Ovary (tissue), 7 donors: ENCODE measurements at regions not wholly inside any gene's neighbourhood (a gene's known extent, or its start where the extent isn't known, plus 50 kb on each side); places are given as distances from the start of the nearest gene placed in this dataset.

Source experiments
- DNase-seq, 5 donors: peaks; one replicate each; pipeline ENCODE4 v3.0.0-alpha.2; 2019 to 2020
- H3K27ac ChIP-seq, 2 donors: fragments of 200-600 bp; one replicate each; pipeline versions ENCODE4 v1.5.1 to v1.8.0; 2019 to 2022
- H3K27me3 ChIP-seq: fragments of 200-600 bp; one replicate; pipeline ENCODE4 v1.8.0; 2022
- H3K36me3 ChIP-seq: fragments of 200-600 bp; sonication (generic); one replicate; pipeline ENCODE4 v1.5.1; 2019
- H3K4me1 ChIP-seq: one replicate; pipeline ENCODE4 v1.8.1; 2013; ENCODE audit warnings: mild to moderate bottlenecking, moderate library complexity; ENCODE audit not compliant: insufficient read depth
- H3K4me3 ChIP-seq: fragments of 200-600 bp; sonication (generic); one replicate; pipeline ENCODE4 v1.5.1; 2017
- H3K9me3 ChIP-seq, 2 donors: fragments of 200-600 bp in 1 of 2; sonication (generic) in 1 of 2; one replicate each; pipeline versions ENCODE4 v1.5.1 to v1.8.1; 2013 to 2019; ENCODE audit warnings: mild to moderate bottlenecking in 1 of 2, moderate library complexity in 1 of 2
- CTCF ChIP-seq, 3 donors: fragments of 450-650 bp in 2 of 3; fragments of 200-600 bp in 1 of 3; IDR thresholded peaks; one replicate each; pipeline versions ENCODE4 v1.5.1 to v1.8.0; 2016 to 2022; ENCODE audit warnings: antibody characterized with exemption in 3 of 3, mild to moderate bottlenecking in 1 of 3
- EP300 ChIP-seq: sonication (generic); formaldehyde crosslinking; IDR thresholded peaks from one replicate; pipeline ENCODE4 v1.6.1; 2017; ENCODE audit warnings: antibody characterized with exemption
- POLR2A ChIP-seq: fragments of 450-650 bp; IDR thresholded peaks from one replicate; pipeline ENCODE4 v1.6.1; 2017; ENCODE audit warnings: antibody characterized with exemption, mild to moderate bottlenecking, moderate library complexity
- WGBS, 3 donors: extraction: QIAGEN DNeasy Blood & Tissue Kit in 1 of 3; methylation state at CpG; one replicate each; pipeline versions ENCODE4 v1.1.5 to v1.1.7; 2013 to 2017; 5-methylcytosine and 5-hydroxymethylcytosine counted together
- intact Hi-C, 4 donors: fragments of 100-400 bp; cut with DNase I; formaldehyde crosslinking; loops; one replicate each; pipeline versions ENCODE4 v1.11.0 to v1.15.1; 2022 to 2023
- donor health status: DM: no; HTN: no; CAD: no; lungs with moderate emphysema.
- donor health status: DM: no; HTN: no; CAD: no.
- donor health status: Bipolar disorder and iron deficiency.
- donor health status: DM: no; HTN: no; CAD: no.
- donor health status: DM: yes; HTN: yes; CAD: no.

- Histone ChIP-seq H3K9me3 (no peaks in the 10 kb centered on the region), H3K4me1 (no peaks in the 10 kb centered on the region), H3K27me3 (no peaks in the 10 kb centered on the region), H3K27ac (no peak overlapping the region), H3K4me3 (no peak overlapping the region), H3K36me3 (no peaks in the 10 kb centered on the region)
- WGBS, 3 donors = 37 to 66% (median 53%) methylated on average over 3 of the region's 3 CpGs
- TF ChIP-seq EP300 = no peak
- no peak for TF ChIP-seq CTCF (IDR thresholded peaks at IDR 0.05)
- no peak for TF ChIP-seq POLR2A
- no peak for DNase-seq
- intact Hi-C loops = no loop called here
Measured at GRCh38 chr2:34747643-34748042, 1148.5 kb upstream of the FAM98A start.

GRCh38 chr2:34738691-34739090 is 1139.6 kb upstream of the FAM98A start:
- H3K4me1 ChIP-seq = no peaks in the 10 kb centered on the region
- WGBS, 3 donors = 36 to 64% (median 46%) methylated on average over 3 of the region's 3 CpGs
- no peaks in the 10 kb centered on the region for H3K9me3 ChIP-seq
- no peaks in the 10 kb centered on the region for H3K36me3 ChIP-seq
- no peak for DNase-seq
- TF ChIP-seq POLR2A (no peak), EP300 (no peak), CTCF (IDR thresholded peaks at IDR 0.05) (no peak)
- intact Hi-C loops = no loop called here
- no peak overlapping the region for H3K27ac ChIP-seq
- no peak overlapping the region for H3K4me3 ChIP-seq
- H3K27me3 ChIP-seq = no peaks in the 10 kb centered on the region

- intact Hi-C loops = no loop called here
- Histone ChIP-seq H3K36me3 (no peaks in the 10 kb centered on the region), H3K9me3 (no peaks in the 10 kb centered on the region), H3K27ac (no peak overlapping the region), H3K4me3 (no peak overlapping the region), H3K27me3 (no peaks in the 10 kb centered on the region), H3K4me1 (no peaks in the 10 kb centered on the region)
- 70 to 80% (median 79%) methylated on average over 3 of the region's 3 CpGs for WGBS, 3 donors
- no peak for TF ChIP-seq EP300
- TF ChIP-seq POLR2A = no peak
- TF ChIP-seq CTCF (IDR thresholded peaks at IDR 0.05) = no peak
- no peak for DNase-seq
Measured at GRCh38 chr2:34737146-34737545, 1138.0 kb upstream of the FAM98A start.

GRCh38 chr2:34736482-34736881 is 1137.4 kb upstream of the FAM98A start:
- TF ChIP-seq POLR2A = no peak
- TF ChIP-seq EP300 = no peak
- no peak for TF ChIP-seq CTCF (IDR thresholded peaks at IDR 0.05)
- Histone ChIP-seq H3K36me3 (no peaks in the 10 kb centered on the region), H3K9me3 (no peaks in the 10 kb centered on the region), H3K27me3 (no peaks in the 10 kb centered on the region), H3K4me1 (no peaks in the 10 kb centered on the region), H3K4me3 (no peak overlapping the region), H3K27ac (no peak overlapping the region)
- WGBS, 3 donors = 68 to 86% (median 82%) methylated on average over 2 of the region's 2 CpGs
- intact Hi-C loops = no loop called here
- no peak for DNase-seq

- no peaks in the 10 kb centered on the region for H3K9me3 ChIP-seq
- H3K4me1 ChIP-seq = no peaks in the 10 kb centered on the region
- no peaks in the 10 kb centered on the region for H3K36me3 ChIP-seq
- H3K27ac ChIP-seq = no peak overlapping the region
- DNase-seq = no peak
- intact Hi-C loops = no loop called here
- no peak for TF ChIP-seq POLR2A
- no peak for TF ChIP-seq CTCF (IDR thresholded peaks at IDR 0.05)
- no peak for TF ChIP-seq EP300
- H3K4me3 ChIP-seq = no peak overlapping the region
- no peaks in the 10 kb centered on the region for H3K27me3 ChIP-seq
Measured at GRCh38 chr2:34734662-34735061, 1135.6 kb upstream of the FAM98A start.
